AML-193 (cell line): ENCODE measurements at regions not wholly inside any gene's neighbourhood (a gene's known extent, or its start where the extent isn't known, plus 50 kb on each side); places are given as distances from the start of the nearest gene placed in this dataset.
"Not testable (repeated sequence)": the region's sequence is repeated elsewhere in the genome, so short reads cannot be mapped to it uniquely, and the experiment has no call there.

Experiments used
- DNase-seq, 2 experiments: peaks; one replicate each; lab custom pipeline; 2025; lab: John Stamatoyannopoulos, UW

GRCh38 chr2:118791483-118791882 is 56.0 kb downstream of the EN1 start:
- DNase-seq = no peak

GRCh38 chr2:118786746-118787145 is 60.7 kb downstream of the EN1 start:
- no peak for DNase-seq

- no peak for DNase-seq
These were observed 62.6 kb downstream of the EN1 start for GRCh38 chr2:118784860-118785259.

- DNase-seq = no peak
These were observed 68.1 kb downstream of the EN1 start for GRCh38 chr2:118779362-118779761.

GRCh38 chr2:118774458-118775133 is 72.9 kb downstream of the EN1 start:
- no peak for DNase-seq

- no peak for DNase-seq
These were observed 73.6 kb downstream of the EN1 start for GRCh38 chr2:118773826-118774225.

DNA sequence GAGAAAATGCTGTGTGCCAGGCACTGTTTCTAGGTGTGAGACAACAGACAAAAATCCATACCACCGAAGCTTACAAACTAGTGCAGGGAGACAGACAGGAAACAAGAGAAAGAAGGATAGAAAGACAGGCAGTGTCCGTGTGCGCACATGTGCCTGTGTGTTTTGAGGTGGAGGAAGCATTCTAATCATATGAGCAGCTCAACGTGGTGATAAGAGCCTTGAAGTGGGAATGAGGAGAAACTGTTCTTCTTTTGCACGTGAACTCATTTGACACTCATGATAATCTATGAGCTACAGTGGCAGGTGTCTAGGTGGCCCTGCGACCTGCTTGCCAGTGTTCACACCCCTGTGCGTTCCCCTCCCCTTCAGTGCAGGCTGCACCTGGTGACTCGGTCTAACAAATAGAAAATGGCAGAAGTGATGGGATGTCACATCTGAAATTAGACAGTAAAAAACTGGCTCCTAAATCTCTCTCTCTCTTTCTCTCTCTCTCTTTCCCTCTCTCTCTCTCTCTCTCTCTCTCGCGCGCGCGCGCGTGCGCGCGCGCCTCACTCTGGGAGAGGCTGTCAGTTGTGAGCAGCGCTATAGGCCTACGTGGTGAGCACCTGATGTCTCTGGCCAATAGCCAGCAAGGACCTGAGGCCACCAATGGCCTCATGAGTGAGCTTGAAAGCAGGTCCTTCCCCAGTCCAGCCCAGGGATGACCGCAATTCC is 74.8 kb downstream of the EN1 start:
- DNase-seq = no peak

DNA sequence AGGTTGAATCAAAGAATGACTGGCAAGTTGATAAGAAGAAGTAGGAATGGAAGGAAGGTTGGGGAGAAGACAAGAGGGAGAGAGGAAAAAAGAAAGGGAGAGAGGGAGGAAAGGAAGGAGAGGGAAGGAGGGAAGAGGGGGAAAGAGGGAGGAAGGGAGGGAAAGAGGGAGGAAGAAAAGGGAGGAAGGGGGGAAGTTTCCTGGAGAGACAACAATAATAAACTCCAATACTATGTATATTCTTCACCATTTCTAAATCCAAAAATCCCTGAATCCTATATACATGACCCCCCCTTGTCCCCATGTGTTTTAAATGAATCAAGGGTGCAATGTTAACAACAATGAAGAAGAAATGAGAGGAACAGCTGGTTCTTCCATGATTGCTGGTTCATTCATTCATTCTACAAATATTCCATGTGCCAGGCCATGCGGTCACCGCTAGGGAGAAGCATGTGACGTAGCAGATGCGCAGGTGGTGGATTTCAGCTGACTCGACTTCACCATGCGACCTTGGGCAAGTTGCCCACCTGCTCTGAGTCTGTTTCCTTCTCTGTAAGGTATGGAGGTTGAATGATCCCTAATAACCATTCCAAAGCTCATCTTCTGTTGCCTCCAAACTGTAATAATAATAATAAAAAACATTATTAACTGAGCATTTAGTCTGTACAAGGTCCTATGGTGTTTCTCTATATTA is 77.6 kb downstream of the EN1 start:
- no peak for DNase-seq

DNA sequence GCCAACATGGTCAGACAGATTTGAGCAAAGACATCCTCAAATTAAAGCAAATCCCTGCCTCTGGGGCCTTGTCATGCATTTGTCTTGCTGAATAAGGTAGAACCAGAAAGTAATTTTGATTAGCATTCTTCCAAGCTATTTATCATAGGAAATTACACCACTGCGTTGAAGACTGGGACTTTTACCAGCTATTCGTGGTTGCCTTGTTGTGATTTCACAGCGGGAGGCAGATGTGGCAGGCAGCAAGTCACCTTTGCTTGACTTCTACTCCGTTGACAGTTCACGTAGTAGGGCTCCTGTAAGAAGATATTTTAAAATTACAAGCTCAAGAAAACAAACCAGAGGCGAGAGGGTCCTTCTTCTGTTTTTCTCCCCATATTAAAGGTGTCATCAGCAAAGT is 80.6 kb downstream of the EN1 start:
- DNase-seq = no peak

- no peak for DNase-seq
These were observed 82.6 kb downstream of the EN1 start for GRCh38 chr2:118764855-118765254.

- DNase-seq = no peak
These were observed 83.7 kb downstream of the EN1 start for GRCh38 chr2:118763797-118764196.

DNA sequence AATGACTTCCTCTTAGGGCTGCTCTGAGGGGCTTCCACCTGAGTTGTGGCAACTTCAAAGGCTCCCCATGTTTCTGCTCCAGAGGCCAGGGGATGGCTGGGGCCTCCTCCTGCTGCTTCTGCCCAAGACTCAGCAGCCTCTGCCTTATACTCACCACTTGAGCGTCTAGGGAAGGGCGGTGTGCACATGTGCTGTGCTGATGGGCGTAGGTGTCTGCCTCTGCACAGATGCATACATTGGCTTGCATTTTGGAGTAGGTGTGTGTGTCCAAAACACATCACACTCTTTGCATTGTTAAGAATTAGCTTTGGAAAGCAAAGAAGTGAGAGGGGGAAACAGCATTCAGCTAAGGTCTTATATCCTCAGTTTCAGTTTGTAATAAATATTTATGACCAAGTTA is 85.2 kb downstream of the EN1 start:
- no peak for DNase-seq

DNA sequence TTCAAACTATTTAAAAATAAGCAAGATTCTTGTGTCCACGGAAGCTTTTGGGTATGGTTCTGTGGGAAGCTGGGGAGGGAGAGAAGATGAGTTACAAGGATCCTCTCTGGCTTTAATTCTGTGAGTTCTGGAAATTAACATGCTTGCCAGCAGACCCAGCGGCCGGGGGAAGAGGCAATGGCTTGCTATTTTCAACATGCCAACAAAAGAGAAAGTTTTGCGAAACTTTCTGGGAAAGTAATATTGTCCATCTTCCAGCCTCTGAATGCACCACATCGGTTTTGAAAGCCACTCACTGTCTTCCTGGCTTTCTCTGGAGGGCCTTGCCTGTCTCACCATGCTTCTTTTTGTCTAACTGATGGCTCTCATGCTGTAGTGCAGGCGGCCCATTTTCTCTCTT is 85.7 kb downstream of the EN1 start:
- no peak for DNase-seq

DNA sequence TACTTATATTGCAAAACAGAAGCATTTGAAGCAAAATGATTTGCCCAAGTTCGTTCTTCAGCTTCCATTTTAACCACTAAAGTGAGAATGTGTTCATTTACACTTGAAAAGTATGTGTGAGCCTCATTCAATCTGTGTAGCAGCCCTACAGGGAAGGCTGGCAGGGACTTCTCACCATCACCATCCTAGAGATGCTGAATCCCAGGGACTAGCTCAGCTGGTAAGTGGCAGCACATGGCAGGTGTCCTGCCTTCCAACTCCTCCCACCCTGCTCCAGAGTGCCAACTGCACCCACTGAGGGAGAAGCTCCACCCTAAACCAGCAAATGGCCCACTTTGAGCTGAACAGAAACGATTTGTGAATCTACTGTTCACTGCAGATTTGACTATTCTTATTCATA is 91.5 kb downstream of the EN1 start:
- DNase-seq = no peak

DNA sequence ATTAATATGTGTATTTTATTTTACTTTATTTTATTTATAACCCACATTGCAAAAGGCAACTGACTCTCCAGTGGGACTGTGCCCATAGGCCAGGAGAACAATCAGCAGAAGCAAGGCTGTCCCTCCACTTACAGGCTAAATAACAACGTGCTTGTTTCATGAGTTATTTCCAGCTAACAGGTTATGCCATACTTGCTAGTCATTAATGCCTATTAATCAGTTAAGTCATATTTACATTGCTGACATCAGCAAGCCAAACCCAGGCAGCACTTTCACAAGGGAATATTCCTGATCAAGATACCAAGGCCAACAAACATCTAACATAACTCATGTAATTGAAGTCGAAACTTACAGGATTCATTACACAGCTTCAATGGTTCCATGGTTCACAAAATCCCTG is 92.1 kb downstream of the EN1 start:
- DNase-seq = no peak

DNA sequence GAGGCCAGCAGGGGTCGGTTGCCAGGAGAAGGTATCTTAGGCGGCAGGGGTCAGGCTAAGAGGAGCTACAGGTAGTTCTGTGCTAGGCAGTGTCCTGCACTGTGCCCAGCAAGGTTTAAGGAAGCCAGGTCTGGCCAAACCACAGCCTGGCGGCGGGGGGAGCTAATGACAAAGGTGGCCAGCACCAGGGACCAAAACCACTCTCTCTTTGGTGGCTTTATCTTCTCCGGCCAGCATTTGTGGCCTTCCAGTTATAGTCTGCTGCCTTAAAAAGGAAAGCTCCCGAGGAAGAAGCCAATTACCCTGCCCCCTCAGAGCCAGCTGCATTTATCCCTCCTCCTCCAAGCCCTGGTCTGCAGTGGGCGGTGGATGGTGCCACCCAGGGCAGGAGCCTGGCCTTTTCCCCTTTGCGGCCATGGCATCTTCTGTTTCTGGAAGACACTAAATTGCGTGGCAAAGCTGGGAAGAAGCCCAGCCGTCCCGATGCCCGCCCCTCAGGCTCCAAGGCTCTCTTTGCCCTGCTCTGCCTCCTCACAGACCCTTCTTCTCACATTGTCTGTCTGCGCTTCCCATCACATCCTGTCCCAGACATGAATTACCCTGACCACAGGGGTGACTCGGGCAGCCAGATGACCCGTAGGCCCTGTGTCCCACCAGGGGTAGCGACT is 94.6 kb downstream of the EN1 start:
- no peak for DNase-seq

- DNase-seq = no peak
These were observed 96.4 kb downstream of the EN1 start for GRCh38 chr2:118750959-118751565.

DNA sequence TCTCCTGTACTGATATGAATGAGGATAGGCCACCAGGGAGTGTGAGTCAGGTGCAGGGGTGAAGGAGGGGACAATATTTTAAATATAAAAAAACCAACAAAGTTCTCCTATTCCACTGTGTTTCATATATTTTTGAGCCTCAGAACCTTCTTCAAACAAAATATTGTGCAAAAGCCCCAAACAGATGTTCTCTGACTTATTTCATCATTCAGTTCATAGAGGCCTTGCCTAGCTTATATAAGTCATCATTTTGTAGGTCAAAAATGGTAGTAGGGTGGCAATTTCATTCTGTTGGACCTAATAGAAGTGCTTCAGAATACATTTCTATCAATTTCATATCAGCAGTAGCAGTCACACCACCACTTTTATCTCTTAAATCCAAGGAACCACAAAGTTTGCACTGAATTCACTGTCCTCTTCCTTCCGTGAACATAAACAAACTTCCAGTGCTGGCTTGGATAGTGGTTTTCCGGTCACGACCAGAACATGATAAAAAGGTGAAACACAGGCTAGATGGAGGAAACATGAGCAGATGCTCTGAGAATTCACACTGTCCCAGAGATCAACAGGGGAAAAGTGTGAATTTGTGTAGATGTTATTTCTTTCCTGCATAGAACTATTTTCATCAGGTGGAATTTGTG is 99.1 kb downstream of the EN1 start:
- DNase-seq = no peak

DNA sequence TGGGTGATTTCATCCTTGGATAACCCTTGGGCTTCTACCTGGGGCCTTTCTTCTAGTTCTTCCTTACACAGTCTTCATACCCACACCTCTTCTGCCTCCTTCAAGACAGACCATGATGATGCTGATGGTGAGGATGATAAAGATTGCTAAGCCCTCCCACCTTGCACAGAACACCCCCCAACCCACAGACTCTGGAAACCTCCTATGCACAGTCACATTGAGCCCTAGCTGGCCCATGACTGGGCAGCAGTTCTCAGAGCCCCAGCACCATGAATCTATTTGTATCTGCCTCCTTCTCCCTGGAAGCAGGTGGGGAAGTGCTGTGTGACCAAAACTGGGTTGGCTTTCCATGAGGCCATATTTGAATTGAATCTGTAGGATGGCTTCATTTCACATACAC is 99.8 kb downstream of the EN1 start:
- DNase-seq = no peak

- no peak for DNase-seq
These were observed 100.4 kb downstream of the EN1 start for GRCh38 chr2:118747066-118747465.

- not testable (repeated sequence) for DNase-seq
These were observed 102.7 kb downstream of the EN1 start for GRCh38 chr2:118744682-118745181.
